ENCODE measurements at regions not wholly inside any gene's neighbourhood (a gene's known extent, or its start where the extent isn't known, plus 50 kb on each side); places are given as distances from the start of the nearest gene placed in this dataset.

DNA sequence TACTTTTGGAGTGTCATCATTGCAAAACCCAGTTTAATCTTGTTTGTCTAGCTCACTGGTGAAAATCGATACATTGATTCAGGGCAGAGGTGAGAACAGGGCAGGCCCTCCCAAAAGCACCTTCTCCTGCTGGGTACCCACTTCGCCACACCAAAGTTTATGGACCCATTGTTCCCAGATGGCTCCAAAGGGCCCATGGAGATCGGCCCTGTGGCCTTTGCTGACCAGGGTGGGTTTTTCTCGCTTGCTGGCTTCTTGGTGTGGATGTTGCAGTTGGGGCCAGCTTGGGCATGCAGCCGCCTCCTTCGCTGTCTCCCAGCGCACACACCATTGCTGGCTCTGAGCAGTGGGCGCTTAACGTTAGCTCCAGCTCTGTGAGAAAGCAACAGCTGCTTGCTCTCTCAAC, 178.1 kb upstream of the PDE10A start:
- TF ChIP-seq POLR2AphosphoS5 (IDR thresholded peaks at IDR 0.05; ENCODE audit: borderline replicate concordance, low read depth, low read length): no peak
- no peak for TF ChIP-seq EZH2 (IDR thresholded peaks at IDR 0.05)
- no peak for TF ChIP-seq FOXP2 (optimal IDR thresholded peaks at IDR 0.05; ENCODE audit: control extremely low read depth, extremely low read length, insufficient read depth)

Measured in SK-N-MC (cell line).